SK-N-SH (cell line): ENCODE measurements at regions not wholly inside any gene's neighbourhood (a gene's known extent, or its start where the extent isn't known, plus 50 kb on each side); places are given as distances from the start of the nearest gene placed in this dataset.

Experiments used
- CTCF ChIA-PET: fragments of 300-600, 350-600 bp; formaldehyde crosslinking; extraction: SDS; loops from one replicate; lab custom pipeline; 2021; lab: Yijun Ruan, JAX
- POLR2A ChIA-PET: fragments of 350-600 bp; sonication (Branson Sonifier 250); formaldehyde crosslinking; extraction: SDS; loops from one replicate; lab custom pipeline; 2020; ENCODE audit warnings: antibody characterized with exemption, inconsistent platforms; lab: Yijun Ruan, JAX
- DNase-seq: peaks from one replicate; pipeline ENCODE4 v3.0.0; 2012
- H2AFZ ChIP-seq: fragments of 200-600 bp; sonication (generic); 2 replicates; pipeline ENCODE4 v1.8.1; 2016; ENCODE audit warnings: antibody characterized with exemption, mild to moderate bottlenecking, low read depth
- H3F3A ChIP-seq: fragments of 200-600 bp; sonication (generic); replicated peaks from 2 replicates; pipeline ENCODE3; 2016; ENCODE audit warnings: antibody characterized with exemption, mild to moderate bottlenecking; ENCODE audit not compliant: insufficient read depth
- H3K27ac ChIP-seq, 2 experiments: fragments of 200-500 bp in 1 of 2; fragments of 200-600 bp in 1 of 2; sonication (Bioruptor generic) in 1 of 2; sonication (generic), shearing (Covaris generic) in 1 of 2; 2 replicates each; pipeline versions ENCODE4 v1.5.1 to v1.6.1; 2014 to 2016; ENCODE audit warnings: low read depth in 2 of 2, inconsistent platforms in 1 of 2, low read length in 1 of 2, mild to moderate bottlenecking in 1 of 2, mixed read lengths in 1 of 2
- H3K27me3 ChIP-seq: fragments of 200-600 bp; sonication (generic), shearing (Covaris generic); 2 replicates; pipeline ENCODE4 v1.6.1; 2016; ENCODE audit warnings: mixed run types; ENCODE audit not compliant: insufficient read depth
- H3K36me3 ChIP-seq, 2 experiments: fragments of 200-500 bp in 1 of 2; fragments of 200-600 bp in 1 of 2; sonication (Bioruptor generic) in 1 of 2; sonication (generic) in 1 of 2; replicated peaks in 1 of 2; 2 replicates each; pipeline versions ENCODE3 to v1.5.1; 2014 to 2016; ENCODE audit warnings: low read length in 1 of 2, mild to moderate bottlenecking in 1 of 2; ENCODE audit not compliant: insufficient read depth in 2 of 2, control insufficient read depth in 1 of 2
- H3K4me1 ChIP-seq, 2 experiments: fragments of 200-500 bp in 1 of 2; fragments of 200-600 bp in 1 of 2; sonication (Bioruptor generic) in 1 of 2; sonication (generic), shearing (Covaris generic) in 1 of 2; 2 replicates each; pipeline versions ENCODE4 v1.5.1 to v1.6.1; 2014 to 2016; ENCODE audit warnings: low read depth in 1 of 2, low read length in 1 of 2, mixed run types in 1 of 2; ENCODE audit not compliant: insufficient read depth in 2 of 2, control insufficient read depth in 1 of 2
- H3K4me2 ChIP-seq: fragments of 200-600 bp; sonication (generic), shearing (Covaris generic); 2 replicates; pipeline ENCODE4 v1.6.1; 2017; ENCODE audit warnings: mixed run types
- H3K4me3 ChIP-seq, 2 experiments: fragments of 200-500 bp in 1 of 2; fragments of 200-600 bp in 1 of 2; sonication (Bioruptor generic) in 1 of 2; sonication (generic), shearing (Covaris generic) in 1 of 2; 2 replicates each; pipeline versions ENCODE4 v1.5.1 to v1.8.1; 2014 to 2016; ENCODE audit warnings: low read depth in 2 of 2, inconsistent platforms in 1 of 2, low read length in 1 of 2, mild to moderate bottlenecking in 1 of 2, mixed read lengths in 1 of 2, moderate library complexity in 1 of 2
- H3K79me2 ChIP-seq: fragments of 200-600 bp; sonication (generic); 2 replicates; pipeline ENCODE4 v1.8.1; 2017; ENCODE audit warnings: mild to moderate bottlenecking; ENCODE audit not compliant: insufficient read depth
- H3K9ac ChIP-seq: fragments of 200-600 bp; sonication (generic); 2 replicates; pipeline ENCODE4 v1.6.1; 2017; ENCODE audit warnings: mixed run types
- H3K9me2 ChIP-seq: fragments of 200-600 bp; sonication (generic); 2 replicates; pipeline ENCODE4 v1.6.1; 2017; ENCODE audit warnings: mixed run types
- H3K9me3 ChIP-seq: fragments of 200-600 bp; sonication (generic); 2 replicates; pipeline ENCODE4 v1.6.1; 2017; ENCODE audit warnings: mixed run types, mild to moderate bottlenecking, moderate library complexity
- H4K20me1 ChIP-seq: fragments of 200-600 bp; sonication (generic); 2 replicates; pipeline ENCODE4 v1.6.1; 2017; ENCODE audit warnings: mild to moderate bottlenecking, mixed run types; ENCODE audit not compliant: insufficient read depth
- FOXM1 ChIP-seq: IDR thresholded peaks from 2 replicates; pipeline ENCODE4 v1.4.0; 2012; ENCODE audit warnings: low read depth, mild to moderate bottlenecking
- GABPA ChIP-seq: IDR thresholded peaks from 2 replicates; pipeline ENCODE4 v1.4.0; 2012; ENCODE audit warnings: low read depth, mild to moderate bottlenecking
- GATA2 ChIP-seq: sonication (generic); formaldehyde crosslinking; IDR thresholded peaks from 2 replicates; pipeline ENCODE4 v1.5.0; 2020; ENCODE audit warnings: mild to moderate bottlenecking, missing genetic modification reagents
- RAD21 ChIP-seq: IDR thresholded peaks from 2 replicates; pipeline ENCODE4 v1.6.1; 2012; ENCODE audit warnings: mild to moderate bottlenecking, low read length
- RCOR1 ChIP-seq: fragments of 150-350 bp; IDR thresholded peaks from 2 replicates; pipeline ENCODE4 v1.6.1; 2017; ENCODE audit warnings: antibody characterized with exemption, low read length
- RFX5 ChIP-seq: IDR thresholded peaks from 2 replicates; pipeline ENCODE4 v1.6.1; 2012; ENCODE audit warnings: mild to moderate bottlenecking, improper control_type of control experiment, low read length
- RXRA ChIP-seq: IDR thresholded peaks from 2 replicates; pipeline ENCODE4 v1.4.0; 2012; ENCODE audit warnings: low read depth, mild to moderate bottlenecking, borderline replicate concordance
- SMC3 ChIP-seq: IDR thresholded peaks from 2 replicates; pipeline ENCODE4 v1.6.1; 2012; ENCODE audit warnings: low read depth, low read length, improper control_type of control experiment
- USF1 ChIP-seq: IDR thresholded peaks from 2 replicates; pipeline ENCODE4 v1.4.0; 2012; ENCODE audit warnings: low read depth, borderline replicate concordance
- WGBS: methylation state at CpG from one replicate; pipeline ENCODE4 v1.1.6; 2017; ENCODE audit warnings: low lambda C conversion rate; 5-methylcytosine and 5-hydroxymethylcytosine counted together
- TF ChIP-seq, protein P1 (sequence below): fragments of 200-600 bp; sonication (generic); IDR thresholded peaks from 2 replicates; pipeline ENCODE4 v1.6.1; 2017; ENCODE audit warnings: antibody characterized with exemption, mild to moderate bottlenecking, moderate library complexity

GRCh38 chr1:244165701-244166100, 114.6 kb downstream of the ZBTB18 start:
- ChIA-PET CTCF (interaction anchor here (0.8 kb wide), 1 partner anchor 108 kb away, joined by 3 read pairs; no protein-coding TSS in a partner anchor), POLR2A (no interaction called here)
- Histone ChIP-seq H3K27me3 (no peaks in the 10 kb centered on the region), H2AFZ (no peak overlapping the region), H3K9ac (no peak overlapping the region), H3K9me2 (no peaks in the 10 kb centered on the region), H3K36me3 (no peaks in the 10 kb centered on the region), H3K4me1 (peaks cover 6 to 24% of the 10 kb centered on the region in 2 experiments), H3K4me2 (no peak overlapping the region), H3K9me3 (no peaks in the 10 kb centered on the region), H3K4me3 (no peak overlapping the region), H3K27ac (no peak overlapping the region), H4K20me1 (no peaks in the 10 kb centered on the region), H3F3A (peaks cover 19% of the 10 kb centered on the region), H3K79me2 (no peaks in the 10 kb centered on the region)
- no peak for TF ChIP-seq GABPA
- TF ChIP-seq, protein P1, sequence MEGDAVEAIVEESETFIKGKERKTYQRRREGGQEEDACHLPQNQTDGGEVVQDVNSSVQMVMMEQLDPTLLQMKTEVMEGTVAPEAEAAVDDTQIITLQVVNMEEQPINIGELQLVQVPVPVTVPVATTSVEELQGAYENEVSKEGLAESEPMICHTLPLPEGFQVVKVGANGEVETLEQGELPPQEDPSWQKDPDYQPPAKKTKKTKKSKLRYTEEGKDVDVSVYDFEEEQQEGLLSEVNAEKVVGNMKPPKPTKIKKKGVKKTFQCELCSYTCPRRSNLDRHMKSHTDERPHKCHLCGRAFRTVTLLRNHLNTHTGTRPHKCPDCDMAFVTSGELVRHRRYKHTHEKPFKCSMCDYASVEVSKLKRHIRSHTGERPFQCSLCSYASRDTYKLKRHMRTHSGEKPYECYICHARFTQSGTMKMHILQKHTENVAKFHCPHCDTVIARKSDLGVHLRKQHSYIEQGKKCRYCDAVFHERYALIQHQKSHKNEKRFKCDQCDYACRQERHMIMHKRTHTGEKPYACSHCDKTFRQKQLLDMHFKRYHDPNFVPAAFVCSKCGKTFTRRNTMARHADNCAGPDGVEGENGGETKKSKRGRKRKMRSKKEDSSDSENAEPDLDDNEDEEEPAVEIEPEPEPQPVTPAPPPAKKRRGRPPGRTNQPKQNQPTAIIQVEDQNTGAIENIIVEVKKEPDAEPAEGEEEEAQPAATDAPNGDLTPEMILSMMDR = no peak
- no peak for TF ChIP-seq USF1
- no peak for TF ChIP-seq FOXM1
- DNase-seq = no peak
- 95% methylated on average over 2 of the region's 2 CpGs for WGBS

- Histone ChIP-seq H3K9ac (no peak overlapping the region), H3F3A (no peaks in the 10 kb centered on the region), H3K27me3 (no peaks in the 10 kb centered on the region), H3K9me2 (no peaks in the 10 kb centered on the region), H2AFZ (no peak overlapping the region), H3K9me3 (no peaks in the 10 kb centered on the region), H3K27ac (no peak overlapping the region), H4K20me1 (no peaks in the 10 kb centered on the region), H3K4me3 (no peak overlapping the region), H3K79me2 (no peaks in the 10 kb centered on the region), H3K4me2 (no peak overlapping the region), H3K36me3 (no peaks in the 10 kb centered on the region), H3K4me1 (peaks cover 0 to 4% of the 10 kb centered on the region in 2 experiments; a peak in 1 of 4 replicates)
- POLR2A ChIA-PET = no interaction called here
- TF ChIP-seq, protein P1 = no peak
- TF ChIP-seq RAD21 (no peak), RXRA (no peak), SMC3 (no peak), GATA2 (CRISPR knock-in tag) (no peak), RCOR1 (no peak), FOXM1 (no peak), RFX5 (no peak)
- 90% methylated on average over 7 of the region's 7 CpGs for WGBS
- no peak for DNase-seq
- CTCF ChIA-PET = interaction anchor here (0.7 kb wide), 1 partner anchor 36 kb away, joined by 3 read pairs; no protein-coding TSS in a partner anchor
Observed at GRCh38 chr1:244171241-244171985, 120.3 kb downstream of the ZBTB18 start.
